Mesenchymal stem cell (in vitro differentiated cells and primary cell): ENCODE measurements at regions not wholly inside any gene's neighbourhood (a gene's known extent, or its start where the extent isn't known, plus 50 kb on each side); places are given as distances from the start of the nearest gene placed in this dataset.

Source experiments
- DNase-seq: peaks from one replicate; pipeline ENCODE4 v3.0.0-alpha.2; 2013
- H2AFZ ChIP-seq: one replicate; pipeline ENCODE4 v1.6.1; 2013; ENCODE audit warnings: low read depth, mild to moderate bottlenecking, control low read depth, inconsistent platforms, low read length, moderate library complexity
- H2AK5ac ChIP-seq: 2 replicates; pipeline ENCODE4 v1.6.1; 2013; ENCODE audit warnings: low read length, moderate library complexity, mild to moderate bottlenecking, inconsistent platforms; ENCODE audit not compliant: severe bottlenecking
- H2BK120ac ChIP-seq: one replicate; pipeline ENCODE4 v1.6.1; 2013; ENCODE audit warnings: low read depth, mild to moderate bottlenecking, inconsistent platforms, low read length, moderate library complexity
- H2BK12ac ChIP-seq, 2 experiments: one replicate each; pipeline ENCODE4 v1.6.1; 2013; ENCODE audit warnings: inconsistent platforms in 2 of 2, low read length in 2 of 2, mild to moderate bottlenecking in 2 of 2, moderate library complexity in 2 of 2, control low read depth in 1 of 2
- H2BK15ac ChIP-seq: one replicate; pipeline ENCODE4 v1.6.1; 2013; ENCODE audit warnings: mild to moderate bottlenecking, low read depth, inconsistent platforms; ENCODE audit not compliant: poor library complexity, severe bottlenecking
- H2BK5ac ChIP-seq: 2 replicates; pipeline ENCODE4 v1.6.1; 2013; ENCODE audit warnings: low read depth, mild to moderate bottlenecking, low read length, control low read depth, inconsistent platforms; ENCODE audit not compliant: poor library complexity, severe bottlenecking
- H3K14ac ChIP-seq, 2 experiments: one replicate each; pipeline ENCODE4 v1.6.1; 2013; ENCODE audit warnings: inconsistent platforms in 2 of 2, low read length in 2 of 2, control low read depth in 1 of 2, mild to moderate bottlenecking in 1 of 2, moderate library complexity in 1 of 2
- H3K18ac ChIP-seq, 2 experiments: one replicate each; pipeline ENCODE4 v1.6.1; 2013; ENCODE audit warnings: inconsistent platforms in 2 of 2, low read length in 2 of 2, control low read depth in 1 of 2, low read depth in 1 of 2, mild to moderate bottlenecking in 1 of 2
- H3K23ac ChIP-seq, 2 experiments: one replicate each; pipeline ENCODE4 v1.6.1; 2013; ENCODE audit warnings: inconsistent platforms in 2 of 2, low read length in 2 of 2, mild to moderate bottlenecking in 2 of 2, moderate library complexity in 2 of 2, control low read depth in 1 of 2
- H3K27ac ChIP-seq: 2 replicates; pipeline ENCODE4 v1.5.1; 2013; ENCODE audit warnings: mild to moderate bottlenecking, moderate library complexity, low read length, control low read depth, inconsistent platforms; ENCODE audit not compliant: poor library complexity, severe bottlenecking
- H3K27me3 ChIP-seq, 2 experiments: 2 replicates each; pipeline versions ENCODE4 v1.6.1 to v1.7.0; 2013; ENCODE audit warnings: low read length in 2 of 2, mild to moderate bottlenecking in 2 of 2, moderate library complexity in 2 of 2, control low read depth in 1 of 2, inconsistent platforms in 1 of 2; ENCODE audit not compliant: control insufficient read depth in 1 of 2, insufficient read depth in 1 of 2
- H3K36me3 ChIP-seq, 2 experiments: 2 replicates each; pipeline versions ENCODE4 v1.6.1 to v1.7.0; 2013; ENCODE audit warnings: low read length in 2 of 2, control low read depth in 1 of 2, inconsistent platforms in 1 of 2, low read depth in 1 of 2, mild to moderate bottlenecking in 1 of 2; ENCODE audit not compliant: insufficient read depth in 2 of 2, control insufficient read depth in 1 of 2
- H3K4ac ChIP-seq, 2 experiments: one replicate each; pipeline ENCODE4 v1.6.1; 2013; ENCODE audit warnings: inconsistent platforms in 2 of 2, low read length in 2 of 2, mild to moderate bottlenecking in 2 of 2, moderate library complexity in 2 of 2, control low read depth in 1 of 2, low read depth in 1 of 2
- H3K4me1 ChIP-seq: 2 replicates; pipeline ENCODE4 v1.6.1; 2013; ENCODE audit warnings: low read depth, low read length, control low read depth; ENCODE audit not compliant: control insufficient read depth, insufficient read depth
- H3K4me2 ChIP-seq: 2 replicates; pipeline ENCODE4 v1.6.1; 2013; ENCODE audit warnings: low read length, mild to moderate bottlenecking, inconsistent platforms; ENCODE audit not compliant: poor library complexity, severe bottlenecking
- H3K4me3 ChIP-seq, 2 experiments: 2 replicates each; pipeline versions ENCODE4 v1.5.1 to v1.7.0; 2013; ENCODE audit warnings: low read length in 2 of 2, mild to moderate bottlenecking in 2 of 2, control low read depth in 1 of 2, low read depth in 1 of 2; ENCODE audit not compliant: insufficient read depth in 1 of 2
- H3K79me1 ChIP-seq: replicated peaks from 2 replicates; pipeline ENCODE4 v1.6.1; 2013; ENCODE audit warnings: mild to moderate bottlenecking, control low read depth, low read length, inconsistent platforms; ENCODE audit not compliant: poor library complexity, severe bottlenecking
- H3K9ac ChIP-seq: 2 replicates; pipeline ENCODE4 v1.7.0; 2013; ENCODE audit warnings: mild to moderate bottlenecking, low read length, moderate library complexity
- H3K9me3 ChIP-seq: 2 replicates; pipeline ENCODE4 v1.7.0; 2013; ENCODE audit warnings: mild to moderate bottlenecking, low read length; ENCODE audit not compliant: control insufficient read depth
- H4K8ac ChIP-seq: one replicate; pipeline ENCODE4 v1.6.1; 2013; ENCODE audit warnings: inconsistent platforms, mild to moderate bottlenecking, low read length, moderate library complexity
- H4K91ac ChIP-seq: one replicate; pipeline ENCODE4 v1.6.1; 2013; ENCODE audit warnings: mild to moderate bottlenecking, low read length, inconsistent platforms
- WGBS: methylation state at CpG from one replicate; pipeline ENCODE4 v1.1.7; 2013; ENCODE audit warnings: mixed read lengths; 5-methylcytosine and 5-hydroxymethylcytosine counted together

DNA sequence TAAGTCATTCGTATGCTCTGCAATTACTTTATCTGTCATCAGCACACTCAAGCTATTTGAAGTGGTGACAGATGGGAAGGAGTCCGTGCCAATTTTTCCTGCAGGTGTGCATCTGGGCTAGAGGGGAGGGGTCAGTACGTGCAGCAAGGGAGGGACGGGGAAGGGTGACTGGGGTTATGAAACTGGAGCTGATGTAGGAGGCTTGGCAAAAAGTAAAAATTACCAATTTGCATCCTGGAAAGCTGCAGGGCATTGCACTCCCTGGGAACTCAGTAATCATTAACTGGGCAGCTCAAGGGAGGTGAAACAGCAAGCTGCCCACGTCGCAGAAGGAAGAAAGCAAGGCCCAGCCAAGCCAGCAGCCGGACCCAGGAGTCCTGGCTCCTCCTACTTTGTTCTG is 87.1 kb upstream of the TMEM45B start:
- Histone ChIP-seq H3K36me3 (no peaks in the 10 kb centered on the region), H3K18ac (no peak overlapping the region), H3K4me2 (no peak overlapping the region), H3K14ac (no peak overlapping the region), H3K4ac (no peak overlapping the region), H2BK120ac (no peak overlapping the region), H3K9ac (no peak overlapping the region), H2AK5ac (no peak overlapping the region), H3K23ac (no peak overlapping the region), H3K27me3 (peaks cover 14 to 21% of the 10 kb centered on the region in 2 experiments), H3K27ac (no peak overlapping the region), H4K8ac (no peak overlapping the region), H4K91ac (no peak overlapping the region), H3K4me1 (peaks cover 4% of the 10 kb centered on the region), H3K9me3 (no peaks in the 10 kb centered on the region), H3K4me3 (no peak overlapping the region), H3K79me1 (no peaks in the 10 kb centered on the region), H2BK15ac (no peak overlapping the region), H2BK5ac (no peak overlapping the region), H2AFZ (no peak overlapping the region), H2BK12ac (no peak overlapping the region)
- DNase-seq = no peak
- WGBS = 87% methylated on average over 7 of the region's 7 CpGs

DNA sequence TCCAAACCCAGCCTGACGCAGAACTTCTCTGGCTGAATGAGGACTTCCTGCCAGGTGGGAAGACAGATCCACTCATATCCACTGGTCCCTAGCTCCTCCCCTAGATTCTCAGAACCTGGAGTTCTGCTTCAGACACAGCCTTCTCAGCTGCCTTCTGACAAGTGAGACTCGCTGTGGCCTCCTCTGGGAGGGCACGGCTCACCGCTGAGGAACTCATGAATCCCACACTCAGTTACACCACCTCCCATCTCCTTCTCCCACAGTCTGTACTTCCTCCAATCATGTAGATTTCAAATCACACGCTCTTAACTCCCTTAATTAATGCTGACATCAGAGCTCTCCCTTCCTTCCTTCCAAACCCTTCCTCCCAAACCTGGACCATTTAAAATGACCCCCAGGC is 86.4 kb upstream of the TMEM45B start:
- H3K9me3 ChIP-seq = no peaks in the 10 kb centered on the region
- no peak overlapping the region for H2BK12ac ChIP-seq
- H3K18ac ChIP-seq = no peak overlapping the region
- no peaks in the 10 kb centered on the region for H3K79me1 ChIP-seq
- peaks cover 14 to 20% of the 10 kb centered on the region in 2 experiments for H3K27me3 ChIP-seq
- no peak overlapping the region for H3K9ac ChIP-seq
- H4K8ac ChIP-seq = no peak overlapping the region
- no peak overlapping the region for H3K4ac ChIP-seq
- H2BK120ac ChIP-seq = no peak overlapping the region
- WGBS = 84% methylated on average over 5 of the region's 5 CpGs
- H3K14ac ChIP-seq = no peak overlapping the region
- no peak overlapping the region for H2AFZ ChIP-seq
- DNase-seq = no peak
- no peak overlapping the region for H2AK5ac ChIP-seq
- no peak overlapping the region for H2BK15ac ChIP-seq
- no peak overlapping the region for H2BK5ac ChIP-seq
- no peak overlapping the region for H4K91ac ChIP-seq
- no peaks in the 10 kb centered on the region for H3K36me3 ChIP-seq
- no peak overlapping the region for H3K23ac ChIP-seq
- peaks cover 4% of the 10 kb centered on the region for H3K4me1 ChIP-seq
- no peak overlapping the region for H3K4me2 ChIP-seq
- no peak overlapping the region for H3K27ac ChIP-seq
- no peak overlapping the region for H3K4me3 ChIP-seq

- Histone ChIP-seq H2BK5ac (no peak overlapping the region), H3K4me1 (peaks cover 4% of the 10 kb centered on the region), H3K4ac (no peak overlapping the region), H2AK5ac (no peak overlapping the region), H3K18ac (no peak overlapping the region), H4K8ac (no peak overlapping the region), H3K4me3 (no peak overlapping the region), H2BK15ac (no peak overlapping the region), H3K4me2 (no peak overlapping the region), H3K27ac (no peak overlapping the region), H3K27me3 (peaks cover 14 to 16% of the 10 kb centered on the region in 2 experiments), H3K9me3 (no peaks in the 10 kb centered on the region), H3K14ac (no peak overlapping the region), H3K23ac (no peak overlapping the region), H3K36me3 (no peaks in the 10 kb centered on the region), H2BK120ac (no peak overlapping the region), H3K9ac (no peak overlapping the region), H2BK12ac (no peak overlapping the region), H2AFZ (no peak overlapping the region), H3K79me1 (no peaks in the 10 kb centered on the region), H4K91ac (no peak overlapping the region)
- WGBS = 87% methylated on average over 10 of the region's 10 CpGs
- no peak for DNase-seq
Measured at GRCh38 chr11:129729823-129730222, 85.8 kb upstream of the TMEM45B start.

GRCh38 chr11:129731316-129731715 is 84.3 kb upstream of the TMEM45B start:
- no peak overlapping the region for H3K4me2 ChIP-seq
- H2BK15ac ChIP-seq = no peak overlapping the region
- H3K27ac ChIP-seq = no peak overlapping the region
- DNase-seq = no peak
- peaks cover 16% of the 10 kb centered on the region in 2 experiments for H3K27me3 ChIP-seq
- no peaks in the 10 kb centered on the region for H3K9me3 ChIP-seq
- no peak overlapping the region for H3K14ac ChIP-seq
- H3K36me3 ChIP-seq = no peaks in the 10 kb centered on the region
- no peak overlapping the region for H3K4ac ChIP-seq
- H2AK5ac ChIP-seq = no peak overlapping the region
- H3K9ac ChIP-seq = no peak overlapping the region
- no peak overlapping the region for H2AFZ ChIP-seq
- H3K79me1 ChIP-seq = no peaks in the 10 kb centered on the region
- peaks cover 4% of the 10 kb centered on the region for H3K4me1 ChIP-seq
- no peak overlapping the region for H4K8ac ChIP-seq
- no peak overlapping the region for H3K18ac ChIP-seq
- no peak overlapping the region for H2BK12ac ChIP-seq
- no peak overlapping the region for H2BK120ac ChIP-seq
- no peak overlapping the region for H3K4me3 ChIP-seq
- H2BK5ac ChIP-seq = no peak overlapping the region
- no peak overlapping the region for H4K91ac ChIP-seq
- 71% methylated on average over 8 of the region's 8 CpGs for WGBS
- H3K23ac ChIP-seq = no peak overlapping the region
